Midbrain (tissue), 1 donor: ENCODE measurements at regions not wholly inside any gene's neighbourhood (a gene's known extent, or its start where the extent isn't known, plus 50 kb on each side); places are given as distances from the start of the nearest gene placed in this dataset.

Experiments used
- DNase-seq: peaks from one replicate; lab custom pipeline; 2025; lab: John Stamatoyannopoulos, UW

DNA sequence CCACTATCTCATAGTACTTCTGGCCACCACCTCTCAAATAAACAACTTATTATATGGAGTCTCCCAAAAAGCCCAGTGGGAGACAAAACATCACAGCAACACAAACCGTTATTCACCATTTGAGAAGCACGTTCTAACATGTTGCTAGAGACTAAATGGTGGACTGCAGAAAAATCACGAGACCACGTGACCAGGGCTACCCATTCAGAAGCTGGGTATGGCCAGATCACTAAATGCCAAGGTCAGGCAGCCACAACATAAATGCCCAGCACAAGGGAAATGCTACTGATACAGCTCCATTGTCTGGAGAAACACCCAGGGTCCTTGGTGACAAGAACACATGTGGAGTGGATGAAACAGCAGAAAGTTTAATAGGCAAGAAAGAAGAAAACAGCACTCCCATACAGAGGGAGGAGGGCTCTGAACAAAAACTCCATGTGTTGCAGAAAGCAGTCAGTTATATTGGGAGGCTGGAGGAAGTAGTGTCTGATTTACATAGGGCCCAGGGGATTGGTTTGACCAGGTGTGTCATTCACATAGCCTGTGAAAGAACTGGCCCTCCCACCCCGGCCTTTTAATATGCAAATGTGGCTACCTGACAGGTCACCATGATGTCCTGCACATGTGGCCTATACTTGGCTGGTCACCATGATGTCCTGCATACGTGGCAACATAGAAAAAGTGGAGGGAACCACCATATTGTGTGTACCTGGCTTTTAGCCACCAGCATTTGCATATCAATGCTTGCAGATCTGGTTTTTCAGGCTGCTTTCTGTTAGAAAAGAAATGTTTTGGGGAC is 97.2 kb downstream of the TRIM36 start:
- DNase-seq: no peak

DNA sequence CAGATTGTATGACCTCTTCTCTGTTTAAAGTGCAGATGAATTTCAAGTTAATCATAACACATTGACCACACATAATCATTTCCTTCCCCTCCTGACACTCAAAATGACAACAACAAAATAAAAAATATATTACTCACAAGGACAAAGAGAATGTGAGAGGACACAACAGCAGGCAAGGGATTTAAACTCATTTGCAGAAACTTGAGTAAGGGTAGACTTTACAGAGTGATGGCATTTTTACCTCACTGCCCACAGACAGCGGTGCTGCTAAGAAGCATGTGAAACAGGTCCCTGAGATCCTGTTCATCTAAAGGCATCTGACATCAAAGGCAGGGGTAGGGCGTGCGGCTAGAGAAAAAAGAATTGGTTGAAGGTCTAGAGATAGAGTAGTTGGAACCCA is 99.0 kb downstream of the TRIM36 start:
- no peak for DNase-seq

DNA sequence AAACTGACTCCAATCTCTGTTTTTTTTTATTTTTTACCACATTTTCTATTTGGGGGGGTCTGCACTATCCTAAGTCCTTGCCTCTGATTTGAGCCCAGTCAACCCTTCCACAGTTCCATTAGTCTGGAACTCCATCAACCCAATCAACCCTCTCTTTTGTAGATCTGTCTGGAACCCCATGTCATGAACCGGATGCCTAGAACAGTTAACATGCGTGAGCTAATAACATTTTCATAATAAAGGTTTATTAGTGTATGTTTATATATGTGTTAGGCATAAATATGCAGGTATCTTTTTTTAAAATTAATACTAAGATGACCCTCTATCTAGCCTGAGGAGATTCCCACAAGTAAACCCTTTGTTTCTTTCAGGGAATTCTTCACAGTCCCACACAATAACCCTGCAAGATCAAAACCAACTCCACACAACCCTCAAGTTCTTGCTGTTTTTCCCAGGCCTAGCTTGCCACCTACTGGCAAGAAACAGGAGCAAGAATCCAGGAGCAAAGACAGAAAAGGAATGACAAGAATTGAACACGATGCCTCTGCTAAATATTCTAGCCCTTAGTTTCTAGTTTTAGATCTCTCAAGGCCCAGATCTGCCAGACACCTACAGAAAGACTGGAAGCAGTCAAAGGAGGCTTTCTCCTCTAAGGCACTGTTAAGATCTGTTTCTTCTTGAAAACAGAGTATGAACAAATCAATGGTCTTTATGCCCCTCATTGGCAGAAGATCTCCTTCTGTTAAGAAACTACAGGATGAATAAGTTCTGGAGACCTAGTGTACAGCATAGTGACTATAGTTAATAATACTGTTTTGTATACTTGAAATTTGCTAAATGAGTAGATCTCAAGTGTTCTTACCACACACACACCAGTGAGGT is 100.4 kb downstream of the TRIM36 start:
- DNase-seq: peak; percentile 65

DNA sequence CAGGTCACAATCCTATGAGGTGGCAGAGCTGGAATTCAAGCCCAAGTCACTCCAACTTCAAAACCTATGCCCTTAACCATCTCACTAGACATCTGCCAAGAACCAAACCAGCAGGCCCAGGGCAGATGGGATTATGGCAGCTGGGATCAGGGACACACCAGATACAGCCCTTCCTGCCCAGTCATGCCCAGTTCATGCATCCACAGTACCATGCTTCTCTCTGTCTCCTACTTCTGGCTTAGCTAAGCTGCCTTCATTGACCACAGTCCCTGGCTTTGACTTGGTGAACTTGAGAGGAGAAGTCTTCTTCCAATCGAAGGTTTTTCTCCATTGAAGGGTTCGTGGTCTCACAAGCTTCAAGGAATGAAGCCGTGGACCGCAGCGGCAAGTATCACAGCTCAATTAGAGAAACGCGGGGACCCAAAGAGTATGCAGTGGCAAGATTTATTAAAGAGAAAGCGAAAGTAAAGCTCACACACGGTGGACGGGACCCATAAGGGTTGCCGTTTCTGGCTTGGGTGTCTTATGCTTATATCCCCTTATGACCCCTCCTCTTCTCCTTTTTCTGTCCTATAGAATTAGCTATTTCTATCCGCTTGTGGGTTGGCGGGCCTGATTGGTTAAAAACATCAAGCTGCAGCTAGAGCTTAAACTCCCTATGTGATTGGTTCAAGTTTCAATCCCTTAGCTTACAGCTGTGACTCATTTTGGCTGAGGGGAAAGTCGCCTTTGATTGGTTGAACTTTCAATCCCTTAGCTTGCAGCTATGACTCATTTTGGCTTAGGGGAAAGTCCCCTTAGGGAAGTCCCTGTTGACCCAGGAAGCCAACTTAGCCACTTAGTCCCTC is 101.2 kb downstream of the TRIM36 start:
- no peak for DNase-seq

DNA sequence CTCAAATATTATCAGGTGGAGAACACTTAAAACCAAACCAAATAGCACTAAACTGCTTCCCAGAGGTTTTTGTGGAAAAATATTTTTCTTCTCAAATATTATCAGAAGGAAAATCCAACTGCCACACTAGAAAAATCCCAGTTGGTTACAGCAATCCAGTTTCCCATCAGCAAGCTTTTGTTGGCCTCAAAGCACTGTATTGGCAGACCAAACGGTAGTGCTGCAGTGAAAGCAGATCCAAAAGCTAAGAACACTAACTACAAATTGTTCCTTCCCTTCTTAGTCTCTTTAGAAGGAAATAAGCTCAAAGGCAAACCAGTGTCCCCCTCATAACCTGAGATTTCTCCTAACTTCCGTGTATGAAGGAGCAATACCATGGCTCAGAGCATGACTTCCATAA is 105.3 kb downstream of the TRIM36 start:
- DNase-seq: peak; percentile 31

DNA sequence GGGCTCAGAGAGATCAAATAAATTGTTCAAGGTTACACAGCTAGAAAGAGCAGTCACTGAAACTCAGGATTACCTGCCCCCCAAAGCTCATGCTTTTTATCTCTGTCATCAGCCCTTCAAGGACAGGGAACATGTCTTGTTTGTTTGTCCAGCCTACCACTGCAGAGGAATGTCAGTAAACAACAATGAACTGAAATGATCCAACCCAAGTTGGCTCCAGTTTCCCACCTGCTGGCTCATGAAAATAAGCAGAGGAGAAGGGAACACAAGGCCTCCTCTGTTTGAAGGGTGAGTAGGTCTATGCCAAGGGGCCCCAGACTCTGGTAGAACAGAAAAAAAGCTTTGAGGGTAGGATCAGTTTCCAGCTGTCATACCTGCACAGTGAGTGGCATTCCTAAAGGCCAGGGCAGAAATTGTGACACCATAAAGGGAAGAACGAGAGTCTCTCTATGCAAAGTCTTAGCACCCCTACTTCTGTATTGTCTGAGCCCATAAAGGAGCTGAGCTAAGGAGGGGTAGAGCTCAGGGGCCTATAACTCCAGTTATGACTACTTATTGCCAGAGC is 115.2 kb downstream of the TRIM36 start:
- no peak for DNase-seq

DNA sequence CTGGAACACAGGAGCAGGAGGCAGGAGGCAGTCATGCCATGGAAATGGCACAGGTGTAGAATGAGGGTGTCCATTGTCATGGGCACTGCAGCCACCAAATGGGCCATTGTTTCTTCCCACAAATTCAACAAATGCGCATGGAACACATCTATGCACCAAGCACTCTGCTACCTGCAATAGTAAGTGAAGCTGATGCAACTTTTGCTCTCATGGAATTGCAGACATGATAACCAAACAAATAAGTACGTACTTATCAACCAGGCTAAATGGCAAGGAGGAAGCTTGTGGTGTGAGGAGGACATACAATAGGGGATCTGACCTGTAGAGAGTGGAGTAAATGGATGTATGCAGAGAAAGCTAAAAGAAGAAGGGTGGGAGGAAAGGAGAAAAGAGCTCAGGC is 116.8 kb downstream of the TRIM36 start:
- no peak for DNase-seq

DNA sequence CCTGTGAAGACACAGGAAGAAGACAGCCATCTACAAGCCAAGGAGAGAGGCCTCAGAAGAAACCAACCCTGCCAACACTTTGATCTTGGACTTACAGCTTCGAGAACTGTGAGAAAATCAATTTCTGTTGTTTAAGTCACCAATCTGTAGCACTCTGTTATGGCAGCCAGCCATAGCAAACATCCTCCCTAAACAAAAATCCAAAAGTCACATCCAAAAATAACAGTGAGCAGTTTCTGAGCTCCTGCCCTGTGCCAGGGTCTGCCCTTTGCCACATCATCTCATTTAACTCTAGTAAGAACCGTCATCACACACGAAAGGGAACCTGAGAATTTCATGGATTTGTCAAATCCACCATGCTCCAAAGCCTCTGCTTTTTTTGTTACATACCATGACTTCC is 118.8 kb downstream of the TRIM36 start:
- DNase-seq: no peak

DNA sequence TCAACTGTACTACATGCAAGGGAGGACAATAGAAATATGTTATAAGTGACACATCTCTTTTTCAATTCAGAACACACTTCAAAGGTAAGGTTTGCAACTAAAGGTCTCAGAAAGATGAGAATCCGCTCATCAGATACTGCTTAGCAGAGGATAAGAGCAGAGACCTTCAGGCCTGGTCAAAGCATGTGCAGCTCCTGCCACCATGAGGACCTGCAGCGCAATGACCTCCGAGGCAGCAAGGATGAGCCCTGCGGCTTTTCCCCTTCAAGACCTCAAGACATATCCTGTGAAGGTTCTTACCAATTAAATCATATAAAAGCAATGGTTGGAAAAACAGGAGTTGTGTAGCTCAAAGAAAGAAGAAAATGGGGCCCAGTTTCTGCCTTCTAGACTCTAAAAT is 135.8 kb downstream of the TRIM36 start:
- DNase-seq: peak; percentile 6

DNA sequence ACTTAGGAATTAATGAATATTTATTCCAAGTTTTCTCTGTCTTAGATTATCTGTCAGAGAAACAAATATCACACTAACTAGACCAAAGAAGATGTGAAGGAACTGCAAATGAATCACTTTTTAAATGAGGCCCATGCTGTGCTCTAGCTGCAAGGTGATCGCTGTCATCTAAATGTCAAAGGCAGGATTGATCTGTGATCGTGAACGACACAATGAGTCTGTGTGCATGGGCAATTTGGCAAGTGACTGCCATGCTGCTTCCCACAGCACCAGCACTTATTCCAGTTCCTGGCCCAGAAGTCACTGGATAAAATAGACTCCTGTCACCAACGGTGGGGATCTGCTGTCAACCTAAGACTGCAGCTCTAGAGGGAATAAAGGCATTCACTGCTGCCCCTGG is 141.2 kb downstream of the TRIM36 start:
- no peak for DNase-seq

DNA sequence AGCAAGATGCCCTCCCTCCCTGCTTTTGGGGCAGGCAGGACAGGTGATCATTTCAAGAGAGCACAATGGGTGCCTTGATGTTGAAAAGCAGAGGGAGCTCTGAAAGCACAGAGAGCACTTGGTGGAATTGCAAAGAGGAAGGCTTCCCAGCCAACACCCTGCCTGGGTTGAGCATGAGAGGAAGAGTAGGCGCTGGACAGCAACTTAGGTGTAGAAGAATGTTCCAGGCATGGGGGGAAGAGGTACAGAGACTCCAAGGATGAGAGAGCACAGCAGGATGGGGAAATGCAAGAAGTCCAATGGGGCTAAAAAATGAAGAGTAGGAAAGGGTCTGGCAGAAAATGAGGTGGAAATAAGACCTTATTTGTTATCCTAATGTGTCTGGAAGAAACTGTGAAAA is 144.8 kb downstream of the TRIM36 start:
- DNase-seq: no peak

DNA sequence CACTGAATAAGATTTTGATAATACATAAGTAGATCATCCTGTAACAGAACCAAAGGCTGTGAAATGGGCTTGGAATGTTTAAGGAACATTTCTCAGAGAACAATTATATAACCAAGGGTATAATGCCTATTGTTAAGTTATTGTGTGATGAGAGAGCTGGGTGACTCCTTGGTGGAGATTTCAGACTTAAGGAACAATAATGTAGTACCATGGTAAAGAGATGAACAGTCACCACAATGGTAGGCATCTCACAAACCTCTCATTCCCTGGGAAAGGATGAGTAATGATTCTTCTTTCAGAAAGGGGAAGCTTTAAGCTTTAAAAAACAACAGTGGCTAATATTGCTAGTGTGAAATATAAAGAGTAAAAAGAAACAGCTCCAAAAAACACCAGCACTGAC is 147.4 kb downstream of the TRIM36 start:
- no peak for DNase-seq

DNA sequence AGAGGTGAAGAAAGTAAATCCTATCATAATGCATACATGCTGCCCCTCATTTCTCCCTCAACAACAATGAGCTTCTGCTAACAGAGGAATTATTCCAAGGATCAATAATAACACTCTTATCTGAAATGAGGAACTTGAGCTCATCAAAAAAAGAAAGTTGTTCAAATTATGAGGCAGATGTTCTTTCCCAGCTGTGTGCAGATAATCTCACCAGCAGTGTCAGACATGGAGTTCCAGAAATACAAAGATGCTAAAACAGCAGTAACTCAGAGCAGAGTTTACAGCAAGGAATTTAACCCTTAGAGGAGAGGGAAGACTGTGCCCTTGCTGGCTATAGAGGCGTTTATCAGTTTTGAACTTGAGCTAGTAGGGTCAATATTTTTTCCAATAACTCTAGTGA is 153.1 kb downstream of the TRIM36 start:
- DNase-seq: no peak

DNA sequence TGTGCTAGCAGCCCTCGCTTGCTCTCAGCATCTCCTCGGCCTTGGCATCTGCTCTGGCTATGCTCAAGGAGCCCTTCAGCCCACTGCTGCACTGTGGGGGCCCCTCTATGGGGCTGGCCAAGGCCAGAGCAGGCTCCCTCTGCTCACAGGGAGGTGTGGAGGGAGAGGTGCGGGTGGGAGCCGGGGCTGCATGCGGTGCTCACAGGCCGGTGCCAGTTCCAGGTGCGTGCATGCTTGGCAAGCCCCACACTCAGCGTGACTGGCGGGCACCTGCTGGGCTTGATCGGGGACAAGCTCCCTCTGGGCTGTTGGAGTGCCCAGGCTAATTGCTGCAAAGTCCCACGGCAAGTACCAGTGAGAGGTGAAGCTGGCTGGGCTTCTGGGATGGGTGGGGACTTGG is 170.5 kb downstream of the TRIM36 start:
- DNase-seq: no peak

DNA sequence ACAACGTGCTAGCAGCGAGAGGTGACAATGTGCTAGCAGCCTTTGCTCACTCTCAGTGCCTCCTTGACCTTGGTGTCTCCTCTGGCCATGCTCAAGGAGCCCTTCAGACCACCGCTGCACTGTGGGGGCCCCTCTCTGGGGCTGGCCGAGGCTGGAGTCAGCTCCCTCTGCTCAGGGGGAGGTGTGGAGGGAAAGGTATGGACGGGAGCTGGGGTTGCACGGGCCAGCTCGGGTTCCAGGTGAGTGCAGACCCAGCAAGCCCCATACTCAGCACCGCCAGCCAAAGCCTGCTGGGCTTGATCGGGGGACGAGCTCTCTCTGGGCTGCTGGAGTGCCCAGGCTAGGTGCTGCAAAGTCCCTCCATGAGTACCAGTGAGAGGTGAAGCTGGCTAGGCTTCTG is 180.2 kb downstream of the TRIM36 start:
- no peak for DNase-seq

DNA sequence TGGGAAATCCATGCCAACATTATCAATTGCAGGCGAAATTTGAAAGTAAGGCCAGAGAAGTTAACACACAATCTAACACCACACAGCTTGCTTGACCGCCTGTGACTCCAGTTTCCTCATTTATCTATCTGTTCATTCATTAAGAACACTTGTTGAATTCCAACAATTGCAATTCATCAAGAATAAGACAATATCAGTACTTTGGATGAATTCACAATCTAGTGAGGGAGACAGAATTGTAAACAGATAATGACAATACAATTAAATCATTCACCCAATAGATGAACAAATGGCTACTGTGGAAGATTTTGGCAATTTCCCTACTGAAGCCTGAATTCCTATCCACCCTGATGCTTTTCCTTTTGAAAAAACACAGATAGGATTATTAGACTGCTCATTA is 181.6 kb downstream of the TRIM36 start:
- peak; percentile 38 for DNase-seq

DNA sequence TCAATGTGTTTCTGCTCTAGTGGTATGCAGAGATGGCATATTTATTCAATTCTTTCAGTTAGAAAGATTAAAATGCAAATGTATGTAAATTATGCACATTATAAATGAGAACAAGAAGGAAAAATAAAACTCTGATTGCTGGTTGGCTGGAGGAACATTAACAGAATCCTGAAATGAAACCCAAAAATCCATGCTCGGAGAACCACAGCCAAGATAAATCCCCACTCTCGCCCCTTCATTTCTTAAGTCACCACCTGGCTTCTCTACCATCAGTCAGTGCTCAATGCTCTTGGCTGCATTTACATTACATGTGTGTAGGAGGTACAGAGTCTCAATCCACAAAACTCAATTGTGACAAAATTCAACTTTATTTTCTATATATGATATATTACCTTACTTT is 184.9 kb downstream of the TRIM36 start:
- DNase-seq: no peak

DNA sequence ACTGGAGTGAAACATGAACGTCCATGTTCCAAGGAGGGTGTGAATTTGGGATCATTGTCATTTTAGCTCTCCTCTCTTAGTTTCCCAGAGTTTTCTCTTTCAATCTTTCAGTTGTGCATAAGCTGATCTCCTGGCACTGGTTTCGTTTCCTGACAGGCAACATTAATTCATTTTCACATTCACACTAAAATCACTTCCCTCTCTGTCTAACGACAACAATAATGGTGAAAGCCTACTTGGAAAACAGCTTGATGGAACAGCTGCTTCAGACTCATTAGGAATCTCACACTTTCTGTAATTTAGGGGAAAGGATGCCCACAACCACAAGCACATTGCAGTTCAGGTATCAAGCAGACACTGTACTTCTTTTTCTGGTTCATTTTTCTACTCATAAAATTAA is 188.6 kb downstream of the TRIM36 start:
- DNase-seq: no peak

DNA sequence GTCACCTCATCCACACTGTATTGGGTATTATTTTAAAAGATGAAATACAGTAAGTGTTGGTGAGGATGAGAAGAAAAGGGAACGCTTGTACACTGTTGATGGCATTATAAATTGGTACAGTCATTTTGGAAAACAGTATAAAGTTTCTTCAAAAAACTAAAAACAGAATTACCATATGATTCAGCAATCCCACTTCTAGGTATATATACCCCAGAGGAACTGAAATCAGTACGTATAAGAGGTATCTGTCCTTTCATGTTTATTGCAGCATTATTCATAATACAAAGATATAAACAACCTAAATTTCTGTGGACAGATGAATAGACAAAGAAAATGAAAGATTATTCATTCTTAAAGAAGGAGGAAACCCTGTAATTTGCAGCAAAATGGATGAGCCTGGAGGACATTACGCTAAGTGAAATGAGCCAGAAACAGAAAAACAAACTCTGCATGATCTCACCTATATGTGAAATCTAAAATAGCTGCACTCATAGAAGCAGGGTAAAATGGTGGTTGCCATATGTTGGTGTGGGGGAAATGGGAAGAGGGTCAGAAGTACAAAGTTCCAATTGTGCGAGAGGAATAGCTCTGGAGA is 191.6 kb downstream of the TRIM36 start:
- DNase-seq: no peak

DNA sequence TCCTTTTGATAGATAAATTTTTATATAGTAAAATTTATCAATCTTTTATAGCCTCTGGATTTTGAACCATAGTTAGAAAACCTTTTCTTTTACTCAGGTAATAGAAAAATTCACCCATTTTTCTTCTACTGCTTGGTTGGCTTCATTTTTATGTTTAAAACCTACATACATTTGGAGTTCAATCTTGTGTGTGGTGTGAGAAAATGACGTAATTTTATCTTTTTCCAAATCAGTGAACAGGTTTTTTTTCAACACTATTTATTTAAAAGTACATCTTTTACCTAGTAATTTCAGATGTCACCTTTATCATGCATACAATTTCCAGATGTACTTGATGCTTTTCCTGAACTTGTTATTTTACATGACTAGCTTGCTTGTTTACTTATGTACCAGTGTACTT is 200.2 kb downstream of the TRIM36 start:
- DNase-seq: no peak

DNA sequence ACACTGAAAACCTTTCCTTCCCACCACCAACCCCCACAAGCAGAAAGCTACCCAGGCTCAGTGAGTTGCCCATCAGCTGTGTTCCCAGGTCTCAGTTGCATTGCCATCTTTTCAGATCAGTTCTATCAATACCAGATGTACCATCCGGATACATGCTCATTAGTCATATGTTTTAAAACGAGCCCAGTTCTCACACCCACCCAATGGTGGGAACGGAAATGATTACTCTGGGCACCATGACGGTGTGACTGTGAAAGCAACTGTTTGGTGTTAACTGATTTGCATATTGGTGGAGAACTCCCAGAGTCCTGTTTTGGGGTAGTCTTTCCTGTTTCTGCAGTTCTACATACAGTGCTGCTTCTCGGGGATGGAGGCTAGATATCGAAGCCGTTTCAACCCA is 212.3 kb downstream of the TRIM36 start:
- no peak for DNase-seq

DNA sequence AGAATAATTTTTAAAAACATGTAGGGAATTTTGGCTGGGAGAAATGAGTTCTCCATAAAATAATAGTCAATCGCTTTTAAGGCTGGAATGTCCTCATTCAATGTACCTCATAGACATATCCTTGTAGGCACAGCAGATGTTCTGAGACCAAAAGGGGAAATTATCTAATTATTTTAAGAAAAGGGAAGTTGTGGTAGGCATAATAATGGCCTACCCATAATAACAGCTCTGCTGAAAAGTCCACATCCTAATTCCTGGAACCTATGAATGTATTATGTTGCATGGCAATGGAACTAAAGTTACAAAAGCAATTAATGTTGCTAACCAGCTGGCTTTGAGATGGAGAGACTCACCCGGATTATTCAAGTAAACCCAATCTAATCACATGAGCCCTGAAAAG is 216.1 kb downstream of the TRIM36 start:
- no peak for DNase-seq
